ENCODE measurements at regions not wholly inside any gene's neighbourhood (a gene's known extent, or its start where the extent isn't known, plus 50 kb on each side); places are given as distances from the start of the nearest gene placed in this dataset.

DNA sequence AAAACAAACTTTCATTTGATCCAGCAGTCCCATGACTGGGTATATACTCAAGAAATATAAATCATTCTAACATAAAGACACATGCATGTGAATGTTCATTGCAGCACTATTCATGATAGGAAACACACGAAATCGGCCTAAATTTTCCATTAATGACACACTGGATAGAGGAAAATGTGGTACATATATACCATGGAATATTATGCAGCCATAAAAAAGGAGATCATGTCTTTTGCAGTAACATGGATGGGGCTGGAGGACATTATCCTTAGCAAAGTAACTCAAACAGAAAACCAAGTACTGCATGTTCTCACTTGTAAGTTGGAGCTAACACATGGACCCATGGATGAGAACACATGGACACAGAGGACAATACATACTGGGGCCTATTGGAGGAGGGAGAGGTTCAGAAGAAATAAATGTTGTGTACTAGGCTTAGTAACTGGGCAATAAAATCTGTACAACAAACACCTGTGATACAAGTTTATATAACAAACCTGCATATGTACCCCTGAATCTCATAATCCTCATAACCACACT is 283.6 kb downstream of the LMO7 start (continued):
- TF ChIP-seq, protein P1, sequence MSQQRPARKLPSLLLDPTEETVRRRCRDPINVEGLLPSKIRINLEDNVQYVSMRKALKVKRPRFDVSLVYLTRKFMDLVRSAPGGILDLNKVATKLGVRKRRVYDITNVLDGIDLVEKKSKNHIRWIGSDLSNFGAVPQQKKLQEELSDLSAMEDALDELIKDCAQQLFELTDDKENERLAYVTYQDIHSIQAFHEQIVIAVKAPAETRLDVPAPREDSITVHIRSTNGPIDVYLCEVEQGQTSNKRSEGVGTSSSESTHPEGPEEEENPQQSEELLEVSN (IDR thresholded peaks at IDR 0.05), result no peak
- TF ChIP-seq EGR1 (IDR thresholded peaks at IDR 0.05; ENCODE audit: borderline replicate concordance, low read depth, low read length), result no peak

All from H1 (cell line).